ENCODE measurements at regions not wholly inside any gene's neighbourhood (a gene's known extent, or its start where the extent isn't known, plus 50 kb on each side); places are given as distances from the start of the nearest gene placed in this dataset.
A peak's percentile ranks its signal among the peaks of the same experiment; 100 is the strongest.

DNA sequence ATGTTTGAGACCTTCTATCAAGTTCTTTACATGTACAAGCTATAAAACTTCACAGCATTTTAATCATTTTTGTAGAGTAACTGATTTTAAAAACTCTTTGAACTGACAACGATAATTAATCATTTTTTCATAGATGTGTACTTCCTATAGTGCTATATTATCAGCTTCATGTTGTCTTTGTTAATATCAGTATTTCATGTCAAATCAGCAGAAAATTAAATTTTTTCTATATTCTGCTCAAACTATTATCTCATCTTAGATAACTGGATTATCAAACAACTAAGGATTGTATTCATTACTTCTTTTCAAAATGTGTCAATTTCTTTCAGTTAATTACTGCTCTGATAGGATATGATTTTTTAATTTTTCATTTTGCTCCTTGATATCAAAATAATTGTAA is 214.6 kb upstream of the RGS18 start:
- no peak for TF ChIP-seq CTCF (IDR thresholded peaks at IDR 0.05; ENCODE audit: unreplicated experiment)
- Mint-ChIP-seq H3K9me3 (ENCODE audit: low read depth, unreplicated experiment) (peaks cover 3% of the 10 kb centered on the region), H3K4me3 (ENCODE audit: low read depth, unreplicated experiment) (no peak overlapping the region), H3K4me1 (ENCODE audit: low read depth, unreplicated experiment) (no peaks in the 10 kb centered on the region), H3K27me3 (ENCODE audit: unreplicated experiment) (no peaks in the 10 kb centered on the region), H3K36me3 (ENCODE audit: insufficient read depth, unreplicated experiment) (no peaks in the 10 kb centered on the region), H3K27ac (ENCODE audit: unreplicated experiment) (no peak overlapping the region)
- CTCF ChIA-PET, result no interaction called here
- intact Hi-C loops (cut with micrococcal nuclease; ENCODE audit: unreplicated experiment), result no loop called here
- BruUV-seq (replicated peaks), result no TSS peak
- DNase-seq, result no peak

DNA sequence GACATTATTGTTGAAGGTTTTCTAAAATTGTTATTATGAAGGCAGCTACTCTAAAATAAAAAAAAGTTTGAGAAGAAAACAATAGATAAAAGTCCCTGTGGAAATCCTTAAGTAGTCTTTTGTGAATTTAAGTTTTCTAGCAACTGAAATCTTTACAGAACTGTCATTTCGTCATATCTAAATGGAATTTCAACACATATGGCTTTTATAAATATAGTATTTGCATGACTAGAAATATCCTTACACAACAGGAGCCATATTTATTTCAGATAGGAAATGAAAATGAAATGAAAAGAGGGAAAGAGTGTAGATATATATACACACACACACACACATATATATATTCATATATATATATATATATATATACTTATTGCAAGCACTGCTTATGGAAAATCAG is 204.7 kb upstream of the RGS18 start:
- DNase-seq, result no peak
- Mint-ChIP-seq H3K27me3 (ENCODE audit: unreplicated experiment) (no peaks in the 10 kb centered on the region), H3K9me3 (ENCODE audit: low read depth, unreplicated experiment) (peaks cover 3% of the 10 kb centered on the region), H3K36me3 (ENCODE audit: insufficient read depth, unreplicated experiment) (no peaks in the 10 kb centered on the region), H3K27ac (ENCODE audit: unreplicated experiment) (no peak overlapping the region), H3K4me3 (ENCODE audit: low read depth, unreplicated experiment) (no peak overlapping the region), H3K4me1 (ENCODE audit: low read depth, unreplicated experiment) (no peaks in the 10 kb centered on the region)
- CTCF ChIA-PET, result no interaction called here
- TF ChIP-seq CTCF (IDR thresholded peaks at IDR 0.05; ENCODE audit: unreplicated experiment), result no peak
- no TSS peak for BruUV-seq (replicated peaks)
- intact Hi-C loops (cut with micrococcal nuclease; ENCODE audit: unreplicated experiment), result no loop called here

GRCh38 chr1:191959856-191960255 is 198.4 kb upstream of the RGS18 start:
- no peak for DNase-seq
- no TSS peak for BruUV-seq (replicated peaks)
- no peaks in the 10 kb centered on the region for H3K36me3 Mint-ChIP-seq (ENCODE audit: insufficient read depth, unreplicated experiment)
- no peaks in the 10 kb centered on the region for H3K27me3 Mint-ChIP-seq (ENCODE audit: unreplicated experiment)
- H3K4me1 Mint-ChIP-seq (ENCODE audit: low read depth, unreplicated experiment), result peaks cover 18% of the 10 kb centered on the region
- no peak overlapping the region for H3K27ac Mint-ChIP-seq (ENCODE audit: unreplicated experiment)
- TF ChIP-seq CTCF (IDR thresholded peaks at IDR 0.05; ENCODE audit: unreplicated experiment), result no peak
- H3K4me3 Mint-ChIP-seq (ENCODE audit: low read depth, unreplicated experiment), result no peak overlapping the region
- intact Hi-C loops (cut with micrococcal nuclease; ENCODE audit: unreplicated experiment), result no loop called here
- CTCF ChIA-PET, result no interaction called here
- H3K9me3 Mint-ChIP-seq (ENCODE audit: low read depth, unreplicated experiment), result no peaks in the 10 kb centered on the region

- CTCF ChIA-PET, result interaction anchor here (0.7 kb wide), 1 partner anchor 492 kb away, joined by 3 read pairs; no protein-coding TSS in a partner anchor
- BruUV-seq (replicated peaks), result no TSS peak
- H3K36me3 Mint-ChIP-seq (ENCODE audit: insufficient read depth, unreplicated experiment), result no peaks in the 10 kb centered on the region
- peak overlapping the region; percentile 17 for H3K4me3 Mint-ChIP-seq (ENCODE audit: low read depth, unreplicated experiment)
- no peaks in the 10 kb centered on the region for H3K9me3 Mint-ChIP-seq (ENCODE audit: low read depth, unreplicated experiment)
- peak overlapping the region; percentile 37 for H3K27ac Mint-ChIP-seq (ENCODE audit: unreplicated experiment)
- intact Hi-C loops (cut with micrococcal nuclease; ENCODE audit: unreplicated experiment), result no loop called here
- peak; percentile 17 for DNase-seq
- no peak for TF ChIP-seq CTCF (IDR thresholded peaks at IDR 0.05; ENCODE audit: unreplicated experiment)
- H3K4me1 Mint-ChIP-seq (ENCODE audit: low read depth, unreplicated experiment), result peaks cover 18% of the 10 kb centered on the region
- H3K27me3 Mint-ChIP-seq (ENCODE audit: unreplicated experiment), result no peaks in the 10 kb centered on the region
Observed at GRCh38 chr1:191963286-191963685, 195.0 kb upstream of the RGS18 start.

Measured in Calu3 (cell line).